HG03103 (cell line): ENCODE measurements at regions not wholly inside any gene's neighbourhood (a gene's known extent, or its start where the extent isn't known, plus 50 kb on each side); places are given as distances from the start of the nearest gene placed in this dataset.

ENCODE experiments used
- ATAC-seq: cut with Tn5 transposase; IDR thresholded peaks from one replicate; pipeline ENCODE4 v1.9.1; 2021; ENCODE audit warnings: low read depth; ENCODE audit not compliant: unreplicated experiment

DNA sequence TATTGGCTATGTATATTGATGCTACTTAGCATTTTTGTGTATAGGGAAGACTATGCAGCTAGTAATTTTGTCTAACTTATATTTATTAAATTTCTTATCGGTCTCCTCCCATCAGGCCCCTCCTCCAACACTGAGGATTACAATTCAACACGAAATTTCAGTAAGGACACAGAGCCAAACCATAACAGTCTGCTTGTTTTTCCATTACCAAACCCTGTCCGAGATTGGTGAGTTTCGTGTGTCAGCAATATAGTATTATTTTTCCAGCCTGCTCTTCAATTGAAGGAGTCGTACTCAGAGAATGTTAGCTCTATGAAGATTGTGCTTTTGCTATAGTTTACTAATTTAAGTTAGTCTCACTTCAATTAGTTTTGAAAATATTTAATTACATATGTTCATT is 1495.3 kb downstream of the MRPL39 start:
- no peak for ATAC-seq

- ATAC-seq, result no peak
Measured at GRCh38 chr21:24110846-24111245, 1496.4 kb downstream of the MRPL39 start.

DNA sequence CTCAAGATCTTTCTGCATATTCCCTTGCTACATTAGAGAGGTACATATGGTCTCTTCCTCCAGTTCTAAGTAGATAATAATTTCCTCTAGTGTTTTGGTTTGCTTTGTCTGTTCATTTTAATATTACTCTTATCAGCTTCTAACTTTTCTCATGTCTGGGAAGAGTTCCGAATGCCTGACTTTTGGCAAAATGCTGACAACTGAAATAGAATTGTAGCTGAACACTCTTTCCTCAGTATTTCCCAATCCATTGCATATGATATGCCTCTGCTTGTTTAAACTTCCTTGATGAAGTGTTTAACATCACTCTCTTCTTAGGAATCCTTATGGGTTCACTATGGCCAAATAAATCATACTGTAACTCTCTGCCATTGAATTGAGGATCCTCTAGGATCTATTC is 1510.1 kb downstream of the MRPL39 start:
- no peak for ATAC-seq

- ATAC-seq, result no peak
Measured at GRCh38 chr21:24096651-24097050, 1510.6 kb downstream of the MRPL39 start.

- no peak for ATAC-seq
Measured at GRCh38 chr21:24093032-24093431, 1514.2 kb downstream of the MRPL39 start.

- no peak for ATAC-seq
Measured at GRCh38 chr21:24076179-24076578, 1531.1 kb downstream of the MRPL39 start.

- no peak for ATAC-seq
Measured at GRCh38 chr21:24055696-24056095, 1551.6 kb downstream of the MRPL39 start.

DNA sequence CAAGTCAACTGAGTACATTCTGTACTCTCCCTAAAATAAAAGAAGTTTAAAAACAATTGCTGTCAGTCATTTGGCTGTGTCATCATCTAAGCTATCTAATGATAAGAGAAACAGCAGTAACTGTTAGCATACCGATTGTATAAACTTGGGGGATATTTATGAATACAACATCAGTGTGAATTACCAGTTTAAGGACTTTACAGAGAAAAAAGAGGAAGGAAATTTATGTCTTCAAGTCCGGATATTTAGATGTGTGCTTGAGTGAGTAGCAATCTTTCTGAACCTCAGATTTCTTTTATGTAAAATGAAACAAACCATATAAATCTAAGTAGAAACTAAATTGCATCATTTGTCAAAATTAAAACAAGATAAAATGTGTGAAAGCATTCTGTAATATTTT is 1557.0 kb downstream of the MRPL39 start:
- ATAC-seq, result no peak

DNA sequence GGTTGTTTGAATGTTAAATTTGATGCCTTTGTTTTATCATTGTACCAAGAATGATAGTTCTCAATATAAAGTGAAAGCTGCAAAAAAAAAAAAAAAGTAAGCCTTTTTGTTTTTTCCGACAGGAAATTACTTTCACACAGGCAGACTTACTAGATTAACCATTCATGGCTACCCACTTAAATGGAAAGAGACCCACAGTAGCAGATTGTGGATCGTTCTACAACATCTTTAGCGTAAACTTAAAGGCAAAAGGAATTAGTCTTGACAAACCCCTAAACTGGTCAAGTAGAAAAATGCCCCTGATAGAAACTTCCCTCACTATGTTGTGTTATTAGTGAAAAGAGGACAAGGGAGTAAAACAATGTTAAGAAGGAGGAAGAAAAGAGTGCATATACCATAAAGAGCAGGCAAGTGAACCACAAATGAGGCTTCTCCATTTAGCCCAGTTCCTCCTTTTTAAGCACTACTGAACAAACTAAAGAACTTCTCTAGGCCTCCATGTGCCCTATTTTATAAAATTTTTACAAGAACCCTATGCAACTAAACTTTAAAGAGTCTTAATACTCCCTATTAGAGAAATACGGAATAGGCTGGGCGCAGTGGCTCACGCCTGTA is 1560.3 kb downstream of the MRPL39 start:
- ATAC-seq, result no peak

GRCh38 chr21:24045775-24046215 is 1561.5 kb downstream of the MRPL39 start:
- ATAC-seq, result peak; percentile 47

DNA sequence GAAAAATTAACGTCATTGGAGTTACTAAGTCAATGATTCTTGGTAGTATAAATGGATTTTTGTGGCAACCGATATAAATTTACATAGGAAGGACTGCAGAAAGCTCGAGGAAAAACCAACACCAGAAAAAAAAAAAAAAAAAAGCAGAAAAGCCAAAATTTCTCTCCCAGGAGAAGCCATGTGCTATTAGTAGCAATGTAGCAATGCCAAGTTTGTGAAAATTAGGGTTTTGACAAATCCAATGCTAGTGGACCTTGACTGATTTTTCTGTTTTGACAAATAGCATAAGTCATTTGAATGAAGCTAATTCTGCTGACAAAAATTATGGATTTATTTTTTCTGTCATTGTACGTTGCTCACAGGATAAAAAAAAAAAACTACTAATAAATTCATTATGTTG is 1561.9 kb downstream of the MRPL39 start:
- no peak for ATAC-seq

GRCh38 chr21:24042687-24043086 is 1564.6 kb downstream of the MRPL39 start:
- ATAC-seq, result no peak

DNA sequence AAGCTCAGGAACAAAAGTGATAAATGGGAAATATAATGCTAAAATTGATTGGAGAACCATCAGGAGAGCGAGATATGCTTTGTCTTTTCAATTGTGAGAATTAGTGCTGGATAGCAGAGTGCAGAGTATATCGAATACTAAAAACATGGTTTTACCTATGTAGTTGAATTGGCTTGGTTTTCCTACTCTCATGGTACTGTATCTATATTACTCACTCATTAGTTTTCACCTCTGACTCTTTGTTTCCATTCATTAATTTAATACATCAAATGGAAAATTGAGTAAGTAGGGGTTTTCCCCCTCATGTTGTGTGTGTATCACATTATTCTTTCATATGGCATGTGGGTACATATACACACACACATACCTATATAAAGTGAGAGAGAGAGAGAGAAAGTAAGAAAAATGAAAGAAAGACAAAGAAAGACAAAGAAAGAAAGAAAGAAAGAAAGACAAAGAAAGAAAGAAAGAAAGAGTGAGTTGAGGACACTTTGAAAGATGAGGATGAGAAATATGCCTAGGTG is 1574.5 kb downstream of the MRPL39 start:
- no peak for ATAC-seq

DNA sequence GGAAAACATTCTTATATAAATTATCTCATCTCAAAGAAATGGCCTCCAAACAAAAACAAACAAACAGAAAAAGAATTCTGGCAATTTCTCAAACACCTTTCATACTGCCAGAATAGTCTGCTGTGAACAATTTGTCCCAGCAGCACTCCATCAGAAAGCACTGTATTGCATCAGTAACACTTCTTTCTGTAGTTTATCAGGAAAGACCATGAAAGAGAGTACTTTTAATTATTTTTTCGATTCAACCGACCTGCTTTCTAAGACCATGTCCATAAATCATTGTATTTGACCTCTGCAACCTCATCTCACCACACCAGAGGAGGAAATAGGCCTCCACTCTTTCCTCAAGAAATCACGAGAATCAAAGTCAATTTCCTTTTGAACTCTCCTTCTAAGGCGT is 1579.9 kb downstream of the MRPL39 start:
- ATAC-seq, result no peak

DNA sequence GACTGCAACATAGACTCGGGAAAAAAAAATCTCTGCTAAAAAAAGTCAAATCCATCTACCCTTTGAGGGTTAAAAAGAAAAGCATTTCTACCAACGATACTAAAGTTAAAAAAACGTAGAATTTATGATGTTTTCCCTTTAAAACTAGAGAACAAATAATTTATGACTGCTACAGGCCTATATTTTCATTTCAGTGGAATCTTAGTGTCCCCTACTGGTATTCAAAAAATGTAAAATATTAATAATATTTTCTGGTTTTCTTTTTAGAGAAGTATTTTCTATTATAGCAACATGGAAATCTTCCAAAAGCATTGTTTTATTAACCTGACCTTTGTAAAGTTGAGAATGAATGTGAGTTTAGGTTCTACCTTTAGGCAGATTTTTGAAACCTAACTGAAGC is 1582.2 kb downstream of the MRPL39 start:
- ATAC-seq, result no peak

- no peak for ATAC-seq
Measured at GRCh38 chr21:24023936-24024335, 1583.3 kb downstream of the MRPL39 start.

DNA sequence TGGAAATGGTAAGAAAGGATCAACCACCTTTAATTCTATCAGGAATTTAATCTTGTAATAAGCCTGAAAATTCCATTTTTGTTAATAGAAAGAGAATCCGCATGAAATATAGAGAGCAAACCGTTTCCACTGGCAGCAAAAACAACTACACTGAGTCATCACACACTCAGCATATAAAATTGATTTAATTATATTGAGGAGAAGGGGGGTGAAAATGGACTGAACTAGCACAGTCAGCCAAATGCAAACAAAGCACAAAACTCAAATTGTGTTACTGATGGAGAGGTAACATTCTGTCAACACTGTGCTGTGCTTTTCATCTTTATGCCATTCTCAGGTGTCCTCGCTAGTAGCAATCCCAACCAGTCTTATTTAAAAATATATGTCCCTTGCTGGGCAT is 1583.9 kb downstream of the MRPL39 start:
- no peak for ATAC-seq

- ATAC-seq, result no peak
Measured at GRCh38 chr21:24014381-24014780, 1592.9 kb downstream of the MRPL39 start.

DNA sequence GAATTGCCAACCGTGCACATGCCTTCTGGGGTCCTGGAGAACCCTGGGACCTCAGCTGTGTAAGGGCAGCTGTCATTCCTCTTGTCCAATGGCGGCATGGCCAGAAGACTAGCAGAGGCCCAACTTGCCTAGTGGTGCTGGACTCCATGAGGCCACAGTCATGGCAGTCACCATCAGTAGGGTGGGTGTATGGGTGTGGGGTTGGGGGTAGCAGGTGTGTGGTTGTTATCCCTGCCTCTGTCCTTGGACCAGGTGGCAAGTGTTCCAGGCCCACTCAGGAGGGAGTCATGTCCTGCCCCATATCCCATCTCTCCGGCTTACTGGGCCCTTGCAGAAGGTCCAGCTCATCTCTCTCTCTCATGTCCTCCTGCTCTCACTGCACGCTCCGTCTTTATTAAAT is 1596.2 kb downstream of the MRPL39 start:
- ATAC-seq, result no peak

GRCh38 chr21:24007592-24007991 is 1599.7 kb downstream of the MRPL39 start:
- ATAC-seq, result no peak

DNA sequence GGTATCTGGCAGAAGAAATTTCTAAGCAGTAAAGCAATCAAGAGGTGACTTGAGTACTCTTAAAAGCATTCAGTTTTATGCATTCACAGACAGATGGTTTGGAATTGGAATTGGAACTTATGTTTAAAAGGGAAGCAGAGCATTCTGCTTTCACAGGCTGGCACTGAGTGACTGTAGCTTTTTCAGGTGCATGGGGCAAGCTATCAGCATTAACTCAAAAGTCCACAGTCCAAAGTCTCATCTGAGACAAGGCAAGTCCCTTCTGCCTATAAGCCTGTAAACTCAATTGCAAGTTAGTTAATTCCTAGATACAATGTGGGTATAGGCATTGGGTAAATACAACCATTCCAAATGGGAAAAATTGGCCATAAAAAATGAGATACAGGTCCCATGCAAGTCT is 1620.3 kb downstream of the MRPL39 start:
- no peak for ATAC-seq

DNA sequence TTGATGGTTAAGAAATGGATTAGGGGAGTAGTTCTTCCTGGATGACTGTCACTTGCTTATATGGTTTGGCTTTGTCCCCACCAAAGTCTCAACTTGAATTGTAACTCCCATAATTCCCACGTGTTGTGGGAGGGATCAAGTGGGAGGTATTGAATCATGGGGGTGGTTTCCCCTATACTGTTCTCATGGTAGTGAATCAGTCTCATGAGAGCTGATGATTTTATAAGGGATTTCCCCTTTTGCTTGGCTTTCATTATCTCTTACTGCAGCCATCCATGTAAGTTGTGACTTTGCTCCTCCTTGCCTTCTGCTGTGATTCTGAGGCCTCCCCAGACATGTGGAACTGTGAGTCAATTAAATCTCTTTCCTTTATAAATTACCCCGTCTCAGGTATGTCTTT is 1621.1 kb downstream of the MRPL39 start:
- ATAC-seq, result no peak

- no peak for ATAC-seq
Measured at GRCh38 chr21:23982546-23982945, 1624.7 kb downstream of the MRPL39 start.
